HG03432 (cell line): ENCODE measurements at regions not wholly inside any gene's neighbourhood (a gene's known extent, or its start where the extent isn't known, plus 50 kb on each side); places are given as distances from the start of the nearest gene placed in this dataset.
A peak's percentile ranks its signal among the peaks of the same experiment; 100 is the strongest.
"Not testable (repeated sequence)": the region's sequence is repeated elsewhere in the genome, so short reads cannot be mapped to it uniquely, and the experiment has no call there.

Experiments
- ATAC-seq: cut with Tn5 transposase; IDR thresholded peaks from one replicate; pipeline ENCODE4 v1.9.1; 2021; ENCODE audit warnings: mild to moderate bottlenecking, moderate library complexity; ENCODE audit not compliant: unreplicated experiment

DNA sequence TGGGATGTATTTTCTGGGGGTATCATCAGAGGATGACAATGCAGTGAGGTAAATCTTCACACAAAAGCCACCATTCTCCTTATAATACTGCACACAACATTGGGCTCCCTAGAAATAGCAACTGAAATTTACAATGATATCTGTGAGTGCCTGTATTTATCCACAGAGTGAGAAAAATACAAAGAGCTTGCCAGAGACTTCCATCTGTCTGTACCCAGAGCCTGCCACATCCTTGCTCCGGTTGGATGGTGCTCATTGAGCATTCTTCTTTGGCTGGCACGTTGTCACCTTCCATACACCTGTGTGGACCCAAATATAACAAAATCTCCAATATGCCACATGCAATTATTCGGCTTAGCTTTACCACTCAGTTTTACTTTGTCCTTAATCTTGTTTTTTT lies 189.5 kb upstream of the UFM1 start:
- ATAC-seq = no peak

DNA sequence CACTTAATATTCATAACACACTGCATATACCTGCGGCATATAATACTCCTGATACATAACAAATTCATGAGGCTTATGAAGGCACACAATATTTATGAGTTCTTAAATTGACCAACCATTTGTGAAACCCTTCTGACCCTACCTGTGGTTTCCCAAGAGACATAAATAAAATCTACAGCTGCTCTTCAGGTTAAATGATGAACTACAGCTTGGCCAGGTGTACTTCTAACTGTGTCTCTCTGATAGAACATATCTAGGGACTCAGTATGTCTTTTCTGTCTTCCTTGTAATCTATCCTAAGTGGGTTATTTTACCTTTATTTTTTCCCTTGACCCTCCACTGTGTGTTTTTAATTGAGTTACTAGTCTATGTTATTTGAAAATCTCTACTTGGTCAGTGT lies 189.9 kb upstream of the UFM1 start:
- no peak for ATAC-seq

DNA sequence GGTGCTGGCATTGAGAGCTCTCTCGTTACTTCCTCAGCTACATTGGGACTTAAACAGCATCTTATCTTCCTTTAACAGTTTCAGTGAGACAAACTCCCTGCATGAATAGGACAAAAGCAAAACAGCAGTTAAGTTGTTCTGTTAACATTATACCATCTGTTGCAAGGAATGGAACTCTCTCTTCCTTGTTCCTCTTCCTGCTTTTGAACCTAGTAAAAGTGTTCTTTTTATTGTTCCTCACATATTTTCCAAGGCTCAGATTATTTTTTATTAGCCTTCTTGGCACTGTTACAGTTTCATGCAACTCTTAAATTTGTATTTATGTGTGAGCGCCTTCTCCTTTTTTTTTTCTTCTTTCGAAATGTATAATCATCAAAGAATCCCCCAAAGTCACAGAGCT lies 202.6 kb upstream of the UFM1 start:
- ATAC-seq = no peak

DNA sequence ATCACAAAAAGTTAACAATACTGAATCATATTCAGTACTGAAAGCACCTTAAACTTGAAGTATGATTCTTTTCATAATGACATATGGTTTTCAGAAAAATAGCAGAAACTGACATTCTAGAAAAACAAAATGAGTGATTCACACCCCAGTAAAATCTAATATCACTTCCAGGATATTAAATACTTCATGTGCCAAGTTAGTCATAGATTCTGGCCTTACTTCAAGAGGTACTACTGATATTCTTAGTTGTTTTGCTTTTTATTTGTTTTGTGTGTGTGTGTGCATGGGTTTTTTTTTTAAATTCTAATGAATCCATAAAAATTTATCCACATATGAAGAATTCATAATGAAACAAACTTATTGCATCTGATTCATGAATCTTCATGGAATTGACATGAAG lies 207.9 kb upstream of the UFM1 start:
- ATAC-seq = no peak

GRCh38 chr13:38135592-38135991 lies 214.1 kb upstream of the UFM1 start:
- no peak for ATAC-seq

GRCh38 chr13:38121267-38121666 lies 228.4 kb upstream of the UFM1 start:
- no peak for ATAC-seq

GRCh38 chr13:38103851-38104250 lies 234.3 kb upstream of the TRPC4 start:
- no peak for ATAC-seq

GRCh38 chr13:38099751-38100150 lies 230.2 kb upstream of the TRPC4 start:
- no peak for ATAC-seq

DNA sequence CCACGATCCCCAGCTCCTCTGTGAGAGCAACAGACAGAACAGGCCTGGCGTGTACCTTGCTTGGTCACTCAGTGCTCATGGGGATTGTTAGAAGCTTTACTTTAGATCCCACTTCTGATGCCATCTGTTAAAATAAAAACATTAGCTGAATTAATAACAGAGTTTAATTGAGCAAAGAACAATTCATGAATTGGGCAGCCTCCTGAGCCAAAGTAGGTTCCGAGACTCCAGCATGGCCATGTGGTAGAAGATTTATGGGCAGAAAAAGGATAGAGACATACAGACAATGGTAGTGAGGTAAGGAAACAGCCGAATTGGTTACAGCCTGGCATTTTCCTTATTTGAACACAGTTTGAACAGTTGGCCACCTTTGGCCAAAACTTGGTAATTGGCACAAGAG lies 223.9 kb upstream of the TRPC4 start:
- no peak for ATAC-seq

GRCh38 chr13:38090913-38091312 lies 221.3 kb upstream of the TRPC4 start:
- ATAC-seq = no peak

- no peak for ATAC-seq
Observed at GRCh38 chr13:38086721-38087120, 217.1 kb upstream of the TRPC4 start.

DNA sequence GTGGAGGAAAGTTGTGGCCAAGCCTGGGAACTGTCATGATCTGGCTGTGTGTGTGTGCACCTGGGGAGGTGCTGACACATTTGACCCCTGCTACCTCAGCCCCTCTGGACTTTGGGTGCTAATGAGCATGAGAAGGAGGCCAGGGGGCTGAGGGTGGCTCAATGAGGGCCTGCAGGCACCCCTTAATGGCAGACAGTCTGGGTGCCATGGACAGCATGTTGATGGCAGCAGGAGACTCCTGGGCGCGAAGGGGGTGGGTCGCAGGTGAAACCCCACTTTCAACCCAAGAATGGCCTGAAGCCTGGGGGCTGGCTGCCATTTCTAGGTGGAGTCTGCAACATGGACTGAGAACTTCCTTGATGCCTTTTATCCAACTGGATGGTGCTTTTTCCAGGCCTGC lies 216.4 kb upstream of the TRPC4 start:
- no peak for ATAC-seq

DNA sequence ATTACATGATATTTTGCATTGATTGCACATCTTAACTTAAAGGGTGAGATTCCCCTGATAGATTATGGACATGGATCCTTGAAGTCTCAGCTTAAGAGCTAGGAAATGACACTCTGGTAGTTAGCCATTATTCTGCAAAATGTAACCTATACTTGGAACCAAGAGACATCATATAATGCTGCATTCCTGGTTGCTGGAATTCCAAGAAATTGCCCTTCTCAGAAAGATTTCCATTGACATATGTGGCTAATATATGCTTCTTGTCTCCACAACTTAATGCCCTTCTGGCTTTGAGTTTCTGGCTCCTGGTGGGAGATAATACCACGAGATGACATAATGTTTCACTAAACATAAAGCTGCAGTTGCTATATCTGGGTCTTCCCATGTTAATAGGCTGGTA lies 204.4 kb upstream of the TRPC4 start:
- ATAC-seq = no peak

DNA sequence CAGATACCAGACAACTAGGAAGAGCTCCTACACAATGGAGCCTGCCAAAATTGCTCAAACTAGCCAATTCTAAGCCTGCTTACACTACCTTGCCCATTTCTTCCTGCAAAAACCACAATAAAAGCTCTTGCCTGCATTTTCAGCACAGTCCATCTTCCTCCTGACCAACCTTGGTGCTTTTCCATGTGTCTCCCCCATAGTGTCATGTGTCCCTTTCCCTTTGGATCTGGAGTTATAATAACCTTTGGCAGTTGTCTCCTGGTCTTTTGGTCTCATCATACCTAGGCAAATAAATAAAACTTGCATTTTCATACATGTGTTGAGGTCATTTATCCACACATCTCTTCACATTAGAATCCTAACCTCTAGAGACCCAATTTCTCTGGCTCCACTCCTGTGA lies 203.1 kb upstream of the TRPC4 start:
- no peak for ATAC-seq

- ATAC-seq = not testable (repeated sequence)
Observed at GRCh38 chr13:38071340-38071739, 201.8 kb upstream of the TRPC4 start.

GRCh38 chr13:38053896-38054295 lies 184.3 kb upstream of the TRPC4 start:
- ATAC-seq = no peak

- no peak for ATAC-seq
Observed at GRCh38 chr13:38046049-38046376, 176.4 kb upstream of the TRPC4 start.

- peak; percentile 90 for ATAC-seq
Observed at GRCh38 chr13:38045278-38046048, 175.9 kb upstream of the TRPC4 start.

DNA sequence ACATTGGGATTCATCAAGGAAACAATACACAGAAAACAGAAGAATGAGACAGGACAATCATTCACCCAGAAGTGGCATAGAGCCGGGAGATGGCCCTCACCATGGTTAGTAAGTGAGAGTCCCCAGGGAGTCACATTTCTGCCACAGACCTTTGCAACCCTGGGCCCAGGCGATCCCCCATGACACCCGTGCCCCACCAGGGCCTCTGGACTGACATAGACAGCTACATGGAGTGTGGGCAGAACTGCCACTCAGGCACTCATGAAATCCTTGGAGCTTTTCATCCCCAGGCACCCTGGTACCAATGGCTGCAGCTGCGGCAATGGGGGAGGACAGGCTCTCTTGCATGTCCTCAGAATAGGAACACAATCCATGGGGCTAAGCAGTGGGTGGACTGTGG lies 174.5 kb upstream of the TRPC4 start:
- no peak for ATAC-seq

DNA sequence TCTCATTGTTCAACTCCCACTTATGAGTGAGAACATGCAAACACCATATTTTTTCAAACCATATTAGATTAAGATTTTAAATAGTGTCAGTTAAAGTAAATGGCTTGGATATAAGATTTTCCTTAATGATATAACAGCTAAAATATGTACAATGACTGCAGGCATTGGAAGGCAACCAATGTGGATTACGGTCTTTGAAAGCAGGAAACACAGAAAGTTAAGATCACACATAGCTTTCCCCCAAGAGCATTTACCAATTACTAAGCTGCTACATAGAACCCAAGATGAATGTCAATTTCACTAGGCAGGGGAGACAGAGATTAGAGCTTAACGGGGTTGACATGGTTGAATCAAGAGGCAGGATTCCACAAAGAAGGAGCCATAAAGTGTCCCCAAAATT lies 173.2 kb upstream of the TRPC4 start:
- ATAC-seq = no peak

GRCh38 chr13:38024431-38024830 lies 154.9 kb upstream of the TRPC4 start:
- no peak for ATAC-seq

DNA sequence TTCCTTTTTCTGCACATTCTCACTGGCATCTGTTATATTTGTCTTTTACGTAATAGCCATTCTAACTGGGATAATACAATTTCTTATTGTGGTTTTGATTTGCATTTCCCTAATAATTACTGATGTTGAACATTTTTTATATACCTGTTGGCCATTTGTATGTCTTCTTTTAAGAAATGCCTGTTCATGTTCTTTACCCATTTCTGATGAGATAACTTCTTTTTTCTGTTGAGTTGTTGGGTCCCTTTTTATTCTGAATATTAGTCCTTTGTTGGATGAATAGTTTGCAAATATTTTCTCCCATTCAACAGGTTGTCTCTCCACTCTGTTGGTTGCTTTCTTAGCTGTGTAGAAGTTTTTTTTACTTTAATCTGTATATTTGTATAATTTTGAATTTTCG lies 147.7 kb upstream of the TRPC4 start:
- no peak for ATAC-seq

GRCh38 chr13:38013676-38014075 lies 144.1 kb upstream of the TRPC4 start:
- ATAC-seq = no peak
